AG09309 (cell line): ENCODE measurements at regions not wholly inside any gene's neighbourhood (a gene's known extent, or its start where the extent isn't known, plus 50 kb on each side); places are given as distances from the start of the nearest gene placed in this dataset.

Experiments used
- DNase-seq: peaks from one replicate; pipeline ENCODE4 v3.0.0-alpha.2; 2010; ENCODE audit warnings: low read depth
- H3K4me3 ChIP-seq: 2 replicates; pipeline ENCODE4 v1.5.1; 2011; ENCODE audit warnings: mild to moderate bottlenecking, low read depth, low read length, moderate library complexity; ENCODE audit not compliant: control insufficient read depth
- TF ChIP-seq, protein P1 (sequence below): IDR thresholded peaks from 2 replicates; pipeline ENCODE4 v1.5.1; 2011; ENCODE audit warnings: mild to moderate bottlenecking, low read depth, low read length, inconsistent platforms; ENCODE audit not compliant: insufficient read depth, control insufficient read depth; ENCODE audit errors: missing control alignments

DNA sequence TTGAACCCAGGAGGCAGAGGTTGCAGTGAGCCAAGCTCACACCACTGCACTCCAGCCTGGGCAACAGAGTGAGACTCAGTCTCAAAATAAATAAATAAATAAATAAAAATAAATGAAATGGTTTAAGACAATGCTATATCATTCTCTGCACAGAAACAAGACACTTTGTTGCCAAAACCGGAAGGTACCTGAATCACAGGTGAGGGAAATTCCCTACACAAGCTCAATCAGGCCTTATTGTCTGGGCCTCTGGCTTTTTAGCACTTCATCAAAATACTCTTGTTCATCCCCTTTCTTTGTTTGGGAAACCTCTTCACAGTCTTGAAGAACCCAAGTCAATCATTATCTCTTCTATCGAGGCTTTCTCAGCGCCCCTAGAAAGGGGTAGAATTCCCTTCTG lies 166.1 kb upstream of the NPSR1 start:
- TF ChIP-seq, protein P1, sequence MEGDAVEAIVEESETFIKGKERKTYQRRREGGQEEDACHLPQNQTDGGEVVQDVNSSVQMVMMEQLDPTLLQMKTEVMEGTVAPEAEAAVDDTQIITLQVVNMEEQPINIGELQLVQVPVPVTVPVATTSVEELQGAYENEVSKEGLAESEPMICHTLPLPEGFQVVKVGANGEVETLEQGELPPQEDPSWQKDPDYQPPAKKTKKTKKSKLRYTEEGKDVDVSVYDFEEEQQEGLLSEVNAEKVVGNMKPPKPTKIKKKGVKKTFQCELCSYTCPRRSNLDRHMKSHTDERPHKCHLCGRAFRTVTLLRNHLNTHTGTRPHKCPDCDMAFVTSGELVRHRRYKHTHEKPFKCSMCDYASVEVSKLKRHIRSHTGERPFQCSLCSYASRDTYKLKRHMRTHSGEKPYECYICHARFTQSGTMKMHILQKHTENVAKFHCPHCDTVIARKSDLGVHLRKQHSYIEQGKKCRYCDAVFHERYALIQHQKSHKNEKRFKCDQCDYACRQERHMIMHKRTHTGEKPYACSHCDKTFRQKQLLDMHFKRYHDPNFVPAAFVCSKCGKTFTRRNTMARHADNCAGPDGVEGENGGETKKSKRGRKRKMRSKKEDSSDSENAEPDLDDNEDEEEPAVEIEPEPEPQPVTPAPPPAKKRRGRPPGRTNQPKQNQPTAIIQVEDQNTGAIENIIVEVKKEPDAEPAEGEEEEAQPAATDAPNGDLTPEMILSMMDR, result no peak
- DNase-seq, result no peak
- H3K4me3 ChIP-seq, result no peak overlapping the region

DNA sequence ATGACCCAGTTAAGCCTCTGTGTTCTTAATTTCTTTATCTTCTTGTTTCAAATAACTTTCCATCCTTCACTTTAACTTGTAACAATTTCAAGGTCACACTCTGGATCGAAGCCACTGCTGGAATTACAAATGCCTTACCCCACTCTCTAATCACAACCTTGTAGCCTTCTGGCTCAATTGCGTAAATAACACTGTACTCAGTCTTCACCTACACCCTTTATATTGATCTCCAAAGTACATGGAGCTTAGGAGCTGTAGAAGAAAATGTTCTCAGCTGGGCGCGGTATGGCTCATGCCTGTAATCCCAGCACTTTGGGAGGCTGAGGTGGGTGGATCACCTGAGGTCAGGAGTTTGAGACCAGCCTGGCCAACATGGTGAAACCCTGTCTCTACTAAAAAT lies 164.3 kb upstream of the NPSR1 start:
- TF ChIP-seq, protein P1, result no peak

DNA sequence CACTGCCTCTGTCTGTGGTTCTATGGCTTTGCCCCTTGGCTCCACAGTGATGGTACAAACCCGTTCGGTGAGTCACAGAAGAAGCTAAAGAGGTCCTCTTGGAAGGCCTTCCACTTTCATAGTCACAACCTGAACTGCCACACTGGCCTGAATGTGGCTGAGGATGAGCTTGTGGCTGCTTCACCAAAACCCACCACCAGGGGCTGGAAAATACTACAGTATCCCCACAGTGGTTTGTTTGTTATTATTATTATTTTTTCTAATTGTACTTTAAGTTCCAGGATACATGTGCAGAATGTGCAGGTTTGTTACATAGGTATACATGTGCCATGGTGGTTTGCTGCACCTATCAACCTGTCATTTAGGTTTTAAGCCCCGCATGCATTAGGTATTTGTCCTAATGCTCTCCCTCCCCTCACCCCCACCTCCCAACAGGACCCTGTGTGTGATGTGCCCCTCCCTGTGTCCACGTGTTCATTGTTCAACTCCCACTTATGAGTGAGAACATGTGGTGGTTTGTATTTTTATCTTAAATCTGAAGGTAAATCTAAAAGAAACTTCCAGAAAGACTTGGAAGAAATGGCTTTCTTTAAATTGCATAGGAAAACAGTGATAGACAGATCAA lies 160.8 kb upstream of the NPSR1 start:
- TF ChIP-seq, protein P1, result no peak
- no peak overlapping the region for H3K4me3 ChIP-seq
- DNase-seq, result no peak

More for the DNA sequence above, 164.3 kb upstream of the NPSR1 start:
- no peak overlapping the region for H3K4me3 ChIP-seq
- no peak for DNase-seq

DNA sequence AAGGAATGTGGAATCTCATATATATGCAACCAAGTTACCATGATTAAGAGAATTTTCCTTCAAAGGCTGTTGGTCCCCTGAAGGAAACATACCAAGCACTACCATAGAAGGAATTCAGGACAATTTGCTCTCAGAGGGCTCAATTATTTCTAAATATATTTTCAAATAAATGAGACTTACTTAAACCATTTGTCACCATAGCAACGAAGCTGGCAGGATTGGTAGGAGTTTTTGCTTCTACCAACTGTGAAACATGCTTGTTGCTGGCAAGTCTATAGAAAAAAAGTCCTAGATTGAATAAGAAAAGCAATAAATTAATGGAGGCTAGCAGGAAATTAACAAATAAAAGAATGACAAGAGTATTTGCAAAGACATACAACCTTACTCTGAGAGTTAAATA lies 156.9 kb upstream of the NPSR1 start:
- TF ChIP-seq, protein P1, result no peak
- DNase-seq, result no peak
- H3K4me3 ChIP-seq, result no peak overlapping the region

DNA sequence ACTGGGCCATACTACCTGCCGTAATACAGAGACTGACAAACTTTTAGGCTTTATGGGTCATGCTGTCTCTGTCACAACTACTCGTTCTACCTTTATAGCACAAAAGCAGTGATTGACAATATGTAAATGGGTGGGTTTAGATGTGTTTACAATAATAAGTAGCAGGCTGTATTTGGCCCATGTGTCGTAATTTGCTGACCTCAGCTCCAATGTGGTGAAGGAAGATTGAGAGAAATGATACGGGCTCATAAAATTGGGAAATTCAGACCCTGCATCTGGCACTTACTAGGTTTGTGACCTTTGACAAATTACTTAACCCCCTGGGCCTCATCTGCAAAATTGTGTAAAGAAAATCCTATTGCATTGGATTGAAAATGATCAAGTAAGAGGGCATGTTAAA lies 150.8 kb upstream of the NPSR1 start:
- no peak for DNase-seq
- TF ChIP-seq, protein P1, result no peak
- no peak overlapping the region for H3K4me3 ChIP-seq

DNA sequence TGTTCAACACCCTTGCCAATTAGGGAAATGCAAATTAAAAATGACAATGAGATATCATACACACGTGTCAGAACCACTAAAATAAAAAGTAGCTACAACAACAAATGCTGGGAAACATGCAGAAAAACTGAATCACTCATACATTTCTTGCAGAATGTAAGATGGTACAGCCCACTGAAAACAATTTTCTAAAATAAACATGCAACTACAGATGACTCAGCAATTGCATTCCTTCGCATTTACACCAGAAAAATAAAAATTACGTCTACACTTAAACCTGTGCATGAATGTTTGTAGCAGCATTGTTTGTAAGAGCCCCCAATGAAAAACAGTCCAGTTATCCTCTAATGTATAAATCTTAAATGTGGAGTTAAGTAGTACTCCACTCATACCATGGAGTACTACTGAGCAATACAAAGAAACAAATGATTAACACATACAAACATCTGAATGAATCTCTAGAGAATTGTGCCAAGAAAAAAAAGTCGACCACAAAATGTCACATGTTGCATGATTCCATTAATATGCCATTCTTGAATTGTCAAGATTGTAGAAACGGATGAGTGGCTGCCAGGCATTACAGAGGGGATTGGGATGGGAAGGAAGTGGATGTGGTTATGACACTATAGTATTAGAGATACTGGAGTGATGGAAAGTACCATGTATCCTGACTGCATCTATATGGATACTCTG lies 134.6 kb upstream of the NPSR1 start:
- no peak overlapping the region for H3K4me3 ChIP-seq
- TF ChIP-seq, protein P1, result no peak
- DNase-seq, result no peak

DNA sequence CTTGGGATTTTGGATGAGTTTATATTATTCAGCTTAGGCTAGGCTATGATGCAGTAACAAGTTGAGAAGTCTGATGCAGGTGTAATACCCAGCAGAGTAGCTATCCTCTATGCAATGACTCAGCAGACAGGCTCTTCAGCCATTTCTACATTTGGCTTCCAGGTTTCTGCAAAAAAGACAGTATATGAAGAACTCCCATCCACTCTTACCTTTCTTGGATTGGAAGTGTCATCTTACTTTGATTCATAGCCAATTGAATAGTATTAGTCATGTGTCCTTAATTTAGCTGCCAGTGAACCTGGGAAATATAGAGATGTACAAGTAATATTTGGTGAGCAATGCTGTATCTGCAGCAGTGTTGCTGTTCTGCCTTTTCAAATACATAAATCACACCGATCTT lies 127.8 kb upstream of the NPSR1 start:
- DNase-seq, result no peak
- TF ChIP-seq, protein P1, result no peak
- H3K4me3 ChIP-seq, result no peak overlapping the region
